Epithelial cell of proximal tubule (primary cell): ENCODE measurements at regions not wholly inside any gene's neighbourhood (a gene's known extent, or its start where the extent isn't known, plus 50 kb on each side); places are given as distances from the start of the nearest gene placed in this dataset.
"Not testable (repeated sequence)": the region's sequence is repeated elsewhere in the genome, so short reads cannot be mapped to it uniquely, and the experiment has no call there.

Source experiments
- DNase-seq: peaks from one replicate; pipeline ENCODE4 v3.0.0-alpha.2; 2011; ENCODE audit warnings: low read depth
- H3K4me3 ChIP-seq: 2 replicates; pipeline ENCODE4 v1.5.1; 2011; ENCODE audit warnings: low read depth, mild to moderate bottlenecking, low read length
- TF ChIP-seq, protein P1 (sequence below): conservative IDR thresholded peaks from 2 replicates; pipeline ENCODE4 v1.5.1; 2012; ENCODE audit warnings: low read depth, mild to moderate bottlenecking, low read length

- H3K4me3 ChIP-seq, result no peak overlapping the region
- TF ChIP-seq, protein P1, sequence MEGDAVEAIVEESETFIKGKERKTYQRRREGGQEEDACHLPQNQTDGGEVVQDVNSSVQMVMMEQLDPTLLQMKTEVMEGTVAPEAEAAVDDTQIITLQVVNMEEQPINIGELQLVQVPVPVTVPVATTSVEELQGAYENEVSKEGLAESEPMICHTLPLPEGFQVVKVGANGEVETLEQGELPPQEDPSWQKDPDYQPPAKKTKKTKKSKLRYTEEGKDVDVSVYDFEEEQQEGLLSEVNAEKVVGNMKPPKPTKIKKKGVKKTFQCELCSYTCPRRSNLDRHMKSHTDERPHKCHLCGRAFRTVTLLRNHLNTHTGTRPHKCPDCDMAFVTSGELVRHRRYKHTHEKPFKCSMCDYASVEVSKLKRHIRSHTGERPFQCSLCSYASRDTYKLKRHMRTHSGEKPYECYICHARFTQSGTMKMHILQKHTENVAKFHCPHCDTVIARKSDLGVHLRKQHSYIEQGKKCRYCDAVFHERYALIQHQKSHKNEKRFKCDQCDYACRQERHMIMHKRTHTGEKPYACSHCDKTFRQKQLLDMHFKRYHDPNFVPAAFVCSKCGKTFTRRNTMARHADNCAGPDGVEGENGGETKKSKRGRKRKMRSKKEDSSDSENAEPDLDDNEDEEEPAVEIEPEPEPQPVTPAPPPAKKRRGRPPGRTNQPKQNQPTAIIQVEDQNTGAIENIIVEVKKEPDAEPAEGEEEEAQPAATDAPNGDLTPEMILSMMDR, result no peak
- DNase-seq, result peak; percentile 19
Observed at GRCh38 chr10:33087922-33088321, 129.9 kb upstream of the ITGB1 start.

DNA sequence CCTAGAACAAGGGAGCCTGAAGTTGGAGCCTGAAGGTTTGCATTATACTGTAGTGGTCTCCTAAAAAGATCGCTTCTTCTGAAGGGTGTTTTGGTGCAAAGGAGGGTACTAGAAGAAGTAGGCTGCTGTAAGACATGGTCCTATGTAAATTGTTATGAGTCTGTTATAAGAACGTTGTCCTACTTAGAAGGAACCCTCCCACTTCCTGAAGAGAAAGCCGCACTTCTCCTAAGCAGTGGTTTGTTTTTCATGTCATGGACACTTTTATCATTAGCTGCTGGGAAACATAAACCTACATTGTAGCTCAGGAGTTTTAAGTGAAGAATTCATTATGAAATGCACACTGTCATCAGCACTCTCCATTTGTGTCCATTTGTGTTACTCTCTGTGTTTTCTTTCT, 129.1 kb upstream of the ITGB1 start:
- H3K4me3 ChIP-seq, result no peak overlapping the region
- DNase-seq, result no peak
- TF ChIP-seq, protein P1, result no peak

GRCh38 chr10:33086100-33086499, 128.1 kb upstream of the ITGB1 start:
- TF ChIP-seq, protein P1, result no peak
- H3K4me3 ChIP-seq, result no peak overlapping the region
- no peak for DNase-seq

DNA sequence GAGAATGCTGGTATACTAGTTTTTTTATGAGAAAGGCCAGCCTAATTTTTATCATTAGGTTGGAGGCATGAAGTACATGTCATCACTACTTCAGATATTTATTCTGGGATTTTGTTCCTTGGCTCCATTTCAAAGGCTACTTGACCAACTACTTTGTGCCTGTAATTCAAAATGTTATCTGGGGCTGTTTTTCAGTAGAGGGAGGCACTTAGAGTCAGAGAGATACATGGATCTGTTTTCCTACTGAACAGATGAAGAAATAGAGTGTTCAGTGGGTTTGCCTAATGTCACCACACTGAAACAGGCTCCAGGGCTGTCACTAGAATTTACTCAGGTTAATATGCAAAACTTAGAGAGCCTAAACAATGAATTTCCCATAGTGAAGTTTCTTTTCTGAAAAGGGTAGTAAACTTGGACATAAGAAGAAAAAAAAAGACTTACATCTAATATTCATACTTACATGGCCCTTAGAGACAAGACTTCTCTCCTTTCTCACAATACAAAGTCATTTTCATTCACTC, 127.3 kb upstream of the ITGB1 start:
- no peak overlapping the region for H3K4me3 ChIP-seq
- TF ChIP-seq, protein P1, result no peak
- DNase-seq, result no peak

GRCh38 chr10:33084453-33084852, 126.4 kb upstream of the ITGB1 start:
- TF ChIP-seq, protein P1, result no peak
- H3K4me3 ChIP-seq, result no peak overlapping the region
- DNase-seq, result no peak

DNA sequence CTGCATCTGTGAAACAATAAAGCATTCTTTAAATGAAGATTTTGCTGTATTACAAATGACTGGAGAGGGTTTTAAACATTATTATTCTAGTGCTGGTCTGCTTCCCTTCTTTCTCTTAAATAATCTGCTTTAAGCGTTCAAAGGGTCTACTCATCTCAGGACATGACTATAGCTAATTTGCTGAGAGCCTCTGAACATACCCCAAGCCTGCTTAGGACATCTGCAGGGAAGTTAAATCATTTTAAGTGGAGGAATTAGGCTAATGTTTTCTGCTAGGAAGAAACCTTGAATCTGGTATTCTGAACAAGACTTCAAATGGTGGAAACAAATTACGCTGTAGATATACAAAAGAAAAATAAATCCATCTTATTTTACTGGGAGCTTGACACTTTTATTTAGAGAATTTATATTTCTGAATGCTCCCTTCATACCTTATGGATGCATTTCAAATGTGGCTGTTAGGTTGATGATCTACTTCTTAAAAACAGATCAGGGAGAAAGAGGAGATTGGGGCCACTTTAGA, 124.4 kb upstream of the ITGB1 start:
- TF ChIP-seq, protein P1, result no peak
- no peak overlapping the region for H3K4me3 ChIP-seq
- no peak for DNase-seq

DNA sequence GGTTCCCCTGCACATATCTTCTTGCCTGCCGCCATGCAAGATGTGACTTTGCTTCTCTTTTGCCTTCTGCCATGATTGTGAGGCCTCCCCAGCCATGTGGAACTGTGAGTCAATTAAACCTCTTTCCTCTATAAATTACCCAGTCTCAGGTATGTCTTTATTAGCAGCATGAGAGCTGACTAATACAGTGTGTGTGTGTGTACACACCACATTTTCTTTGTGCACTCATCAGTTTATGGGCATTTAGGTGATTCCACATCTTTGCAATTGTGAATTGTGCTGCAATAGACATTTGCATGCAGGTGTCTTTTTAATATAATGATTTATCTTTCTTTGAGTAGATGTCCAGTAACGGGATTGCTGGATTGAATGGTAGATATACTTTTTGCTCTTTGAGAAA, 122.4 kb upstream of the ITGB1 start:
- not testable (repeated sequence) for H3K4me3 ChIP-seq, DNase-seq
